ENCODE measurements at regions not wholly inside any gene's neighbourhood (a gene's known extent, or its start where the extent isn't known, plus 50 kb on each side); places are given as distances from the start of the nearest gene placed in this dataset.
A peak's percentile ranks its signal among the peaks of the same experiment; 100 is the strongest.

- intact Hi-C loops (cut with DNase I; ENCODE audit: low total_unique reads), result no loop called here
These were observed 233.4 kb downstream of the MTX2 start for GRCh38 chr2:176502619-176503018.

DNA sequence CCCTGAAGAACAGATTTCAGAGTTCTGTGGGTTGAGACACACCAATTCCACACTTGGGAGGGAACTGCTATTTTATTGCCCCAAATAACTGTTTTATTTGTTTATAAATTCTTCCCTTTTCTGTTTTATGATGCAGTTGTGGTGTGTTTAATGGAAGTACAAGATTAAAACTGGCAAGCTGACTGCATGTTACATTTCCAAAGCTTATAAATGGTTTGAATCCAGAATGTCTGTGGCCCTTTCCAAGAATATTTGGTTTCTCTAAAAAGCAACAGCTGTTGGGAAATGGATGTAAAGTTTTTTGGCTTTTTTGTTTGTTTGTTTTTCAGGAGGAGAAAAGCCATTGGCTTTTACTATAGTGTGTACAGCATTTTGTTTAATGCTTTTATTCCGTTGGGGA lies 234.5 kb downstream of the MTX2 start:
- no peak overlapping the region for H3K4me3 ChIP-seq
- no peak overlapping the region for H3K27ac ChIP-seq
- H3K4me1 ChIP-seq, result no peaks in the 10 kb centered on the region
- no peak for ATAC-seq
- no peaks in the 10 kb centered on the region for H3K27me3 ChIP-seq
- DNase-seq, result no peak
- H3K36me3 ChIP-seq, result no peaks in the 10 kb centered on the region
- intact Hi-C loops (cut with DNase I; ENCODE audit: low total_unique reads) (no loop called here), in situ Hi-C loops (cut with MboI; ENCODE audit: low sequenced_read_pairs in 4 of 4) (no loop called here)
- TF ChIP-seq, protein P1, sequence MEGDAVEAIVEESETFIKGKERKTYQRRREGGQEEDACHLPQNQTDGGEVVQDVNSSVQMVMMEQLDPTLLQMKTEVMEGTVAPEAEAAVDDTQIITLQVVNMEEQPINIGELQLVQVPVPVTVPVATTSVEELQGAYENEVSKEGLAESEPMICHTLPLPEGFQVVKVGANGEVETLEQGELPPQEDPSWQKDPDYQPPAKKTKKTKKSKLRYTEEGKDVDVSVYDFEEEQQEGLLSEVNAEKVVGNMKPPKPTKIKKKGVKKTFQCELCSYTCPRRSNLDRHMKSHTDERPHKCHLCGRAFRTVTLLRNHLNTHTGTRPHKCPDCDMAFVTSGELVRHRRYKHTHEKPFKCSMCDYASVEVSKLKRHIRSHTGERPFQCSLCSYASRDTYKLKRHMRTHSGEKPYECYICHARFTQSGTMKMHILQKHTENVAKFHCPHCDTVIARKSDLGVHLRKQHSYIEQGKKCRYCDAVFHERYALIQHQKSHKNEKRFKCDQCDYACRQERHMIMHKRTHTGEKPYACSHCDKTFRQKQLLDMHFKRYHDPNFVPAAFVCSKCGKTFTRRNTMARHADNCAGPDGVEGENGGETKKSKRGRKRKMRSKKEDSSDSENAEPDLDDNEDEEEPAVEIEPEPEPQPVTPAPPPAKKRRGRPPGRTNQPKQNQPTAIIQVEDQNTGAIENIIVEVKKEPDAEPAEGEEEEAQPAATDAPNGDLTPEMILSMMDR (IDR thresholded peaks at IDR 0.05 in 4 of 5, conservative IDR thresholded peaks at IDR 0.05 in 1 of 5), result no peak
- no peak for TF ChIP-seq POLR2A (IDR thresholded peaks at IDR 0.05)
- no peaks in the 10 kb centered on the region for H3K9me3 ChIP-seq

More at GRCh38 chr2:176502619-176503018, 233.4 kb downstream of the MTX2 start:
- Histone ChIP-seq H3K36me3 (no peaks in the 10 kb centered on the region), H3K4me3 (no peak overlapping the region), H3K4me1 (no peaks in the 10 kb centered on the region), H3K9me3 (no peaks in the 10 kb centered on the region), H3K27me3 (no peaks in the 10 kb centered on the region), H3K27ac (no peak overlapping the region)
- DNase-seq (no peak), ATAC-seq (no peak)
- no peak for TF ChIP-seq POLR2A (IDR thresholded peaks at IDR 0.05)
- TF ChIP-seq, protein P1 (IDR thresholded peaks at IDR 0.05 in 4 of 5, conservative IDR thresholded peaks at IDR 0.05 in 1 of 5), result no peak
- in situ Hi-C loops (cut with MboI; ENCODE audit: low sequenced_read_pairs in 4 of 4), result no loop called here

DNA sequence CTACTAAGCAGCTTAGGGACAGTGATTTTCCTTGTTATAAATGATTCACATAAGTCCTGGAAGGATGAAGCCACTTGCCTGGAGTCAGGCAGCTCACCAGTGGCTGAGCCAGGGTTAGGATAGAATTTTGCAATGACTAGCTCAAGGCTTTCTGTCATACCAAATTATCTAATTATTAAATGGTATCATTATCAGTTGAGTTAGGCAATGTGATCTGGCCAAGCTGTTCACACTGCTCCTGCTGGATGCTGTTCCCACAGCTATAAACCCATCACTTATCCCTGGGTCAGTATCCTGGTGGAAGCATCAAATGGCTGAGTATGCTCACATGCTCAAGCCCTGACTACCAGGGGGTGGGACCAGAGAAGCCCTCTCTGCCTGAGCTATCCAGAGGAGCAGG lies 235.2 kb downstream of the MTX2 start:
- in situ Hi-C loops (cut with MboI; ENCODE audit: low sequenced_read_pairs in 4 of 4), result no loop called here
- no peak overlapping the region for H3K4me3 ChIP-seq
- ATAC-seq, result no peak

DNA sequence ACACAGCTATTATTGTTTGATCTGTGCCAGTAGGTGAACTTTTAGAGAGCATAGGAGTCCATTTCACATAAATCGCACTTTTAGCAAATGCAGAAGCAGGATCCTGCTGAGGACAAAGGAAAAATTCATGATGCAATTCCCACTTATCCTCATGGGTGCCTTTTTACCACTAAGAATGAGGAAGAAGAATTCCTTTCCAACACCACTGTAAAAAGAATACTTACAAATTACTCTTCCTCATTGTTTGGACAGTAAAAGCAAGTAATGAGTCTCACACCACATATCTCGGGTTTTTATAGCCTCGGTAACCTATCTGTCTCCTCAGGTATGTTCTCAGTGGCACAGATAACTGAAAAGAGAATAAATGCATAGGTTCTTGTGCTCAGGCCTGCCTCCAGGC lies 238.5 kb downstream of the MTX2 start:
- Histone ChIP-seq H3K27me3 (no peaks in the 10 kb centered on the region), H3K27ac (no peak overlapping the region), H3K9me3 (no peaks in the 10 kb centered on the region), H3K36me3 (no peaks in the 10 kb centered on the region), H3K4me3 (no peak overlapping the region), H3K4me1 (no peaks in the 10 kb centered on the region)
- in situ Hi-C loops (cut with MboI; ENCODE audit: low sequenced_read_pairs in 4 of 4) (no loop called here), intact Hi-C loops (cut with DNase I; ENCODE audit: low total_unique reads) (no loop called here)
- ATAC-seq, result peak in 1 of 2 donors; percentile 41
- DNase-seq, result no peak
- TF ChIP-seq POLR2A (IDR thresholded peaks at IDR 0.05), result no peak
- TF ChIP-seq, protein P1 (IDR thresholded peaks at IDR 0.05 in 4 of 5, conservative IDR thresholded peaks at IDR 0.05 in 1 of 5), result no peak

More for the DNA sequence above, 235.2 kb downstream of the MTX2 start:
- H3K27ac ChIP-seq, result no peak overlapping the region
- H3K9me3 ChIP-seq, result no peaks in the 10 kb centered on the region
- H3K4me1 ChIP-seq, result no peaks in the 10 kb centered on the region
- intact Hi-C loops (cut with DNase I; ENCODE audit: low total_unique reads), result no loop called here
- H3K27me3 ChIP-seq, result no peaks in the 10 kb centered on the region
- no peak for DNase-seq
- no peaks in the 10 kb centered on the region for H3K36me3 ChIP-seq
- no peak for TF ChIP-seq POLR2A (IDR thresholded peaks at IDR 0.05)
- TF ChIP-seq, protein P1 (IDR thresholded peaks at IDR 0.05 in 4 of 5, conservative IDR thresholded peaks at IDR 0.05 in 1 of 5), result no peak

- Histone ChIP-seq H3K9me3 (no peaks in the 10 kb centered on the region), H3K4me3 (no peak overlapping the region), H3K36me3 (no peaks in the 10 kb centered on the region), H3K27me3 (no peaks in the 10 kb centered on the region), H3K4me1 (no peaks in the 10 kb centered on the region), H3K27ac (no peak overlapping the region)
- DNase-seq (no peak), ATAC-seq (no peak)
- TF ChIP-seq POLR2A (IDR thresholded peaks at IDR 0.05), result no peak
- TF ChIP-seq, protein P1 (IDR thresholded peaks at IDR 0.05 in 4 of 5, conservative IDR thresholded peaks at IDR 0.05 in 1 of 5), result no peak
- intact Hi-C loops (cut with DNase I; ENCODE audit: low total_unique reads) (no loop called here), in situ Hi-C loops (cut with MboI; ENCODE audit: low sequenced_read_pairs in 4 of 4) (no loop called here)
These were observed 239.1 kb downstream of the MTX2 start for GRCh38 chr2:176508374-176508773.
